HUES64 (cell line): ENCODE measurements at regions not wholly inside any gene's neighbourhood (a gene's known extent, or its start where the extent isn't known, plus 50 kb on each side); places are given as distances from the start of the nearest gene placed in this dataset.

Source experiments
- H3K27ac ChIP-seq: 2 replicates; pipeline ENCODE4 v1.7.0; 2013; ENCODE audit warnings: low read depth, low read length, inconsistent platforms
- H3K27me3 ChIP-seq: 2 replicates; pipeline ENCODE4 v1.6.1; 2013; ENCODE audit warnings: mild to moderate bottlenecking, low read length; ENCODE audit not compliant: insufficient read depth
- H3K36me3 ChIP-seq: 2 replicates; pipeline ENCODE4 v1.6.1; 2013; ENCODE audit warnings: mild to moderate bottlenecking, low read length; ENCODE audit not compliant: insufficient read depth
- H3K4me1 ChIP-seq: 2 replicates; pipeline ENCODE4 v1.6.1; 2013; ENCODE audit warnings: mild to moderate bottlenecking, low read length, moderate library complexity; ENCODE audit not compliant: insufficient read depth
- H3K4me3 ChIP-seq: 2 replicates; pipeline ENCODE4 v1.5.1; 2013; ENCODE audit warnings: mild to moderate bottlenecking, low read length, moderate library complexity
- H3K9ac ChIP-seq: 2 replicates; pipeline ENCODE4 v1.6.1; 2013; ENCODE audit warnings: mild to moderate bottlenecking, low read depth, low read length
- H3K9me3 ChIP-seq: 2 replicates; pipeline ENCODE4 v1.6.1; 2013; ENCODE audit warnings: low read depth, low read length; ENCODE audit not compliant: insufficient read depth
- WGBS: fragments of 150-250, 120-280 bp; methylation state at CpG from one replicate; pipeline ENCODE4 v1.1.7; 2013; ENCODE audit warnings: missing lambda C conversion rate; 5-methylcytosine and 5-hydroxymethylcytosine counted together

- no peaks in the 10 kb centered on the region for H3K36me3 ChIP-seq
- H3K27ac ChIP-seq = no peak overlapping the region
- no peaks in the 10 kb centered on the region for H3K27me3 ChIP-seq
- no peak overlapping the region for H3K4me3 ChIP-seq
- no peaks in the 10 kb centered on the region for H3K4me1 ChIP-seq
- no peaks in the 10 kb centered on the region for H3K9me3 ChIP-seq
- H3K9ac ChIP-seq = no peak overlapping the region
- WGBS = 97% methylated on average over 1 of the region's 1 CpG
Measured at GRCh38 chr9:22288661-22289060, 158.0 kb upstream of the DMRTA1 start.

- Histone ChIP-seq H3K27me3 (no peaks in the 10 kb centered on the region), H3K4me1 (peaks cover 3% of the 10 kb centered on the region; the same call in 1 of the 2 replicates), H3K36me3 (no peaks in the 10 kb centered on the region), H3K9me3 (peaks cover 6% of the 10 kb centered on the region; the same call in 1 of the 2 replicates), H3K9ac (no peak overlapping the region), H3K27ac (no peak overlapping the region), H3K4me3 (no peak overlapping the region)
- WGBS = 38% methylated on average over 2 of the region's 2 CpGs
Measured at GRCh38 chr9:22307013-22307711, 139.5 kb upstream of the DMRTA1 start.

- H3K9ac ChIP-seq = no peak overlapping the region
- H3K4me1 ChIP-seq = peaks cover 3% of the 10 kb centered on the region; the same call in 1 of the 2 replicates
- H3K9me3 ChIP-seq = peaks cover 6% of the 10 kb centered on the region; the same call in 1 of the 2 replicates
- H3K27me3 ChIP-seq = no peaks in the 10 kb centered on the region
- no peak overlapping the region for H3K27ac ChIP-seq
- no peak overlapping the region for H3K4me3 ChIP-seq
- H3K36me3 ChIP-seq = no peaks in the 10 kb centered on the region
Measured at GRCh38 chr9:22308177-22308576, 138.4 kb upstream of the DMRTA1 start.

GRCh38 chr9:22316645-22317044 is 130.0 kb upstream of the DMRTA1 start:
- Histone ChIP-seq H3K4me1 (no peaks in the 10 kb centered on the region), H3K4me3 (no peak overlapping the region), H3K27me3 (no peaks in the 10 kb centered on the region), H3K9me3 (peaks cover 29% of the 10 kb centered on the region), H3K27ac (no peak overlapping the region), H3K36me3 (0 out of 2 replicates have a peak, but pooled peaks cover 3% of the 10 kb centered on the region), H3K9ac (no peak overlapping the region)
- WGBS = 92% methylated on average over 1 of the region's 1 CpG

GRCh38 chr9:22331533-22331932 is 115.1 kb upstream of the DMRTA1 start:
- no peaks in the 10 kb centered on the region for H3K9me3 ChIP-seq
- H3K27ac ChIP-seq = no peak overlapping the region
- no peak overlapping the region for H3K4me3 ChIP-seq
- H3K36me3 ChIP-seq = no peaks in the 10 kb centered on the region
- no peaks in the 10 kb centered on the region for H3K4me1 ChIP-seq
- no peaks in the 10 kb centered on the region for H3K27me3 ChIP-seq
- H3K9ac ChIP-seq = no peak overlapping the region

GRCh38 chr9:22332202-22332601 is 114.4 kb upstream of the DMRTA1 start:
- Histone ChIP-seq H3K9ac (no peak overlapping the region), H3K4me3 (no peak overlapping the region), H3K4me1 (no peaks in the 10 kb centered on the region), H3K27ac (no peak overlapping the region), H3K9me3 (no peaks in the 10 kb centered on the region), H3K36me3 (no peaks in the 10 kb centered on the region), H3K27me3 (no peaks in the 10 kb centered on the region)
- 88% methylated on average over 1 of the region's 1 CpG for WGBS

GRCh38 chr9:22337261-22337660 is 109.4 kb upstream of the DMRTA1 start:
- no peak overlapping the region for H3K4me3 ChIP-seq
- no peaks in the 10 kb centered on the region for H3K27me3 ChIP-seq
- no peak overlapping the region for H3K27ac ChIP-seq
- H3K9me3 ChIP-seq = no peaks in the 10 kb centered on the region
- H3K9ac ChIP-seq = no peak overlapping the region
- H3K36me3 ChIP-seq = no peaks in the 10 kb centered on the region
- WGBS = 89% methylated on average over 1 of the region's 1 CpG
- H3K4me1 ChIP-seq = no peaks in the 10 kb centered on the region

GRCh38 chr9:22342491-22343217 is 104.0 kb upstream of the DMRTA1 start:
- H3K27ac ChIP-seq = no peak overlapping the region

GRCh38 chr9:22343218-22343611 is 103.4 kb upstream of the DMRTA1 start:
- Histone ChIP-seq H3K36me3 (no peaks in the 10 kb centered on the region), H3K9me3 (no peaks in the 10 kb centered on the region), H3K4me3 (no peak overlapping the region), H3K4me1 (no peaks in the 10 kb centered on the region), H3K9ac (no peak overlapping the region), H3K27me3 (no peaks in the 10 kb centered on the region), H3K27ac (no peak overlapping the region)
- WGBS = 100% methylated on average over 1 of the region's 1 CpG

More at GRCh38 chr9:22342491-22343217, 104.0 kb upstream of the DMRTA1 start:
- no peaks in the 10 kb centered on the region for H3K36me3 ChIP-seq
- 68% methylated on average over 2 of the region's 3 CpGs for WGBS
- H3K4me1 ChIP-seq = no peaks in the 10 kb centered on the region
- H3K9me3 ChIP-seq = no peaks in the 10 kb centered on the region
- no peak overlapping the region for H3K4me3 ChIP-seq
- H3K27me3 ChIP-seq = no peaks in the 10 kb centered on the region
- H3K9ac ChIP-seq = no peak overlapping the region

GRCh38 chr9:22354699-22355384 is 91.8 kb upstream of the DMRTA1 start:
- Histone ChIP-seq H3K27me3 (peaks cover 42% of the 10 kb centered on the region), H3K27ac (no peak overlapping the region), H3K9me3 (peaks cover 11% of the 10 kb centered on the region; the same call in 1 of the 2 replicates), H3K36me3 (no peaks in the 10 kb centered on the region), H3K4me1 (peaks cover 5% of the 10 kb centered on the region), H3K9ac (no peak overlapping the region), H3K4me3 (no peak overlapping the region)
- 86% methylated on average over 10 of the region's 13 CpGs for WGBS

GRCh38 chr9:22356985-22357384 is 89.6 kb upstream of the DMRTA1 start:
- Histone ChIP-seq H3K4me3 (no peak overlapping the region), H3K27ac (no peak overlapping the region), H3K9ac (no peak overlapping the region), H3K4me1 (peaks cover 5% of the 10 kb centered on the region), H3K9me3 (peaks cover 11% of the 10 kb centered on the region; the same call in 1 of the 2 replicates), H3K27me3 (peaks cover 42% of the 10 kb centered on the region), H3K36me3 (no peaks in the 10 kb centered on the region)
- WGBS = 74% methylated on average over 5 of the region's 5 CpGs
